Ishikawa (cell line): ENCODE measurements at regions not wholly inside any gene's neighbourhood (a gene's known extent, or its start where the extent isn't known, plus 50 kb on each side); places are given as distances from the start of the nearest gene placed in this dataset.

ENCODE experiments used
- CEBPB ChIP-seq: IDR thresholded peaks from 2 replicates; pipeline ENCODE4 v1.6.1; 2012
- CREB1 ChIP-seq: IDR thresholded peaks from 2 replicates; pipeline ENCODE4 v1.6.1; 2012; ENCODE audit warnings: low read depth
- EGR1 ChIP-seq: IDR thresholded peaks from 2 replicates; pipeline ENCODE4 v1.6.1; 2012
- EP300 ChIP-seq: IDR thresholded peaks from 2 replicates; pipeline ENCODE4 v1.6.1; 2012; ENCODE audit warnings: borderline replicate concordance
- FOXM1 ChIP-seq: IDR thresholded peaks from 2 replicates; pipeline ENCODE4 v1.6.1; 2012; ENCODE audit warnings: low read depth, borderline replicate concordance
- MAX ChIP-seq: IDR thresholded peaks from 2 replicates; pipeline ENCODE4 v1.6.1; 2012
- NFIC ChIP-seq: IDR thresholded peaks from 2 replicates; pipeline ENCODE4 v1.6.1; 2012
- RAD21 ChIP-seq: IDR thresholded peaks from 2 replicates; pipeline ENCODE4 v1.6.1; 2012; ENCODE audit warnings: low read depth
- REST ChIP-seq: IDR thresholded peaks from 2 replicates; pipeline ENCODE4 v1.6.1; 2012; ENCODE audit warnings: low read depth, mild to moderate bottlenecking
- TAF1 ChIP-seq: IDR thresholded peaks from 2 replicates; pipeline ENCODE4 v1.6.1; 2012; ENCODE audit warnings: low read depth, mild to moderate bottlenecking
- TCF12 ChIP-seq: IDR thresholded peaks from 2 replicates; pipeline ENCODE4 v1.6.1; 2012; ENCODE audit warnings: low read depth
- TEAD4 ChIP-seq: IDR thresholded peaks from 2 replicates; pipeline ENCODE4 v1.6.1; 2012
- USF1 ChIP-seq: IDR thresholded peaks from 2 replicates; pipeline ENCODE4 v1.6.1; 2012
- YY1 ChIP-seq: IDR thresholded peaks from 2 replicates; pipeline ENCODE4 v1.6.1; 2012; ENCODE audit warnings: low read depth
- ZBTB7A ChIP-seq: IDR thresholded peaks from 2 replicates; pipeline ENCODE4 v1.6.1; 2012; ENCODE audit warnings: low read depth

DNA sequence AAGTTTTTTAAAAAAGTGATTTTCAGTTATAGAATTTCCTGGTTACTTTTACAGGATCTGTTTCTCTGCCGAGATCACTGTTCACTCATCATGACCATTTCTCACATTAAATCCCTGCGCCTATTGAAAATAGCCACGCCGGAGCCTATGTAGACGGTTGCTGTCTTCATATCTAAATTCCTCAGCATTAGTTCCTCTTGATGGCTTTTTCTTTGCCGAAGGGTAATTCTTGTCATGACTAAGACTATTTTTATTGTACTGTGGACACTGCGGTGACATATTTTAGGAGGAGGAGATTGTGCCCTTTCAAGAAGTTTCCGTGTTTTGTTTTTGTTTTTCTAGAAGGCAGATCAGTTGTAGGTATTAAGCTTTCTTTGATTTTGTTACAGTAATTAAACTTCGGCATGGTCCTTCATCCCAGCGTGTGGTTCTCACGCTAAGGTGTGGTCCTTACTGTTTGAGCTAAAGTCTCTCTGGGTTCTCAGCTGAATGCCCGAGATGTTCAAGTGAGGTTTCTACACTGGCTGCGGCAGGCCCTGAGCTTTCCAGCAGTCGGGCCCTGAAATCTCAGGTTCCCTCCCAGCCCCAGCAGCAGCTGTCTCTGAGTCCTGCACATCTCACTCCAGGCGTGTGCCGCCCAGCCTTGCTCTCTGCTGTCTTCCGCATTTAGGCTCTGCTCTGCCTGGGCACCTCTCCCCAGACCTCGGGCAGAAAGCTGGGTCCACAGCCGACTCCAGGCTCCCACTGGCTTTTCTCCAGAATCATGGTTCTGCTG lies 1110.5 kb downstream of the TBC1D22A start:
- TF ChIP-seq TCF12 (no peak), YY1 (no peak), CREB1 (no peak), MAX (no peak)

DNA sequence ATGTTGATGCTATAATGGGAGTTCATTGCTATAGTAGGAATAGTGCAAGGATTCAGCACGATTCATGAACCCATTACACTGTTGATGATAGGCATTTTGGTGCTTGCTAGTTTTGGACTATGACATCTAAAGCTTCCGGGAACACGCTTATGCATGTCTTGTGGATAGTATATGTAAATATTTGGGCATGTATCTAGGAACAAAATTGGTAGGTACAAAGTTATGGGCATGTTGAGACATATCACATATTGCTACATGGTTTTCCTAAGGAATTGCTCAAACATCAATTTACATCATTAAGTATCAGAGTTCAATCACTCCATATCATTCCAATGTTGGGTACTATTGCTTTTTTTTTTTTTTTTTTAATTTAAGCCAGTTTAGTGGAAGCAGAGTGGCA lies 1103.2 kb downstream of the TBC1D22A start:
- TF ChIP-seq TEAD4, result no peak
- TF ChIP-seq RAD21, result no peak
- no peak for TF ChIP-seq TCF12
- no peak for TF ChIP-seq NFIC
- no peak for TF ChIP-seq YY1
- TF ChIP-seq USF1, result no peak
- TF ChIP-seq CEBPB, result no peak
- TF ChIP-seq FOXM1, result no peak
- no peak for TF ChIP-seq EGR1
- no peak for TF ChIP-seq CREB1
- no peak for TF ChIP-seq REST
- no peak for TF ChIP-seq ZBTB7A
- no peak for TF ChIP-seq TAF1

DNA sequence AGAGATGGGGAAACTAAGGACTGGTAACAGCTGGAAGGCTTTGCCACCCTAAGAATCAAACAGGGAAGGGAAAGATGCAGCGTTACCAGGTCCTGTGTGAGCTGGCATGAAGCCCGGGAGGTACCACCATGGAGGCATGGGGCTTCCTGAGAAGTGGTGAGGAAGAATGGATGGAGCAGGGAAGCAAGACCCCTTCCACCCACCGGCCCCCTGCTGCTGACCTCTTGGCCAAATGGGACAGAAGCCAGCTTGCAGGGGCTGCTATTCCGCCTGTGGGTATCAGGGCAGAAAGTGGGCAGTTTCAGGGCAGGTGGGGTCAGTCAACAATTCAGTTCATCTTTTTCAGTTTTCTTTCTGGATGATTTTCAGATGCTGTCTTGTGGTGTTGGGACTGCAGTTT lies 1099.9 kb downstream of the TBC1D22A start:
- TF ChIP-seq TAF1, result no peak
- TF ChIP-seq NFIC, result no peak
- no peak for TF ChIP-seq EGR1
- TF ChIP-seq RAD21, result no peak
- no peak for TF ChIP-seq ZBTB7A
- TF ChIP-seq CEBPB, result no peak
- TF ChIP-seq CREB1, result no peak
- no peak for TF ChIP-seq FOXM1
- TF ChIP-seq TCF12, result no peak
- TF ChIP-seq EP300, result no peak
- no peak for TF ChIP-seq YY1
- TF ChIP-seq REST, result no peak
- TF ChIP-seq MAX, result no peak
- no peak for TF ChIP-seq TEAD4
- TF ChIP-seq USF1, result no peak

DNA sequence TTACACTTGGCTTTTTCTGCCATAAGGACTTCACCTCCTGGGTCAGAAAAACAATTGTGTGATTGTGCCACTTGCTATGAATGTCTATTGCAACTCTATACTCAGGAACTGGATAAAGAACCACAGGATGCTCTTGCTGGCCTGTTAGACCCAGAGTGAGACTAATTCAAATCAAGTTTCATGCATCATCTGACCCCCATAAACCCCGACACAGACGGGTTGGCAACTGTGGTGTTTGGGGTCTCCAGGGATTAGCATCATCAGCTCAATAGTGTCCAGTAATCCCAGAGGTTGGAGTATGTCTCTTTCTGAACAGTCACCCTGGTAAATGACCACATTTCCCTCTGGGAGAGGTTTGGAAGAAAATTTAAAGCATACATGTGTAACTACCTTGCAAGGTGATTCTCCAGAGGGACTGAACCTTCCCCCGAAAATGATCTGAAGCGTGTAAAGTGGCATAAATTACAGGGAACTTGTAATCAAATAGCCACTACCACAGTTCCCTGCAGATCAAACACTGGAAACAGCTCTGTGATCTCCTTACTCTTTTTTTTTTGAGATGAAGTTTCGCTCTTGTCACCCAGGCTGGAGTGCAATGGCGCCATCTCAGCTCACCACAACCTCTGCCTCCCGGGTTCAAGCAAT lies 1097.6 kb downstream of the TBC1D22A start:
- TF ChIP-seq TAF1 (no peak), TEAD4 (no peak), EGR1 (no peak), FOXM1 (no peak), YY1 (no peak), ZBTB7A (no peak), MAX (no peak), USF1 (no peak), TCF12 (no peak), CREB1 (no peak), REST (no peak), EP300 (no peak), CEBPB (no peak), NFIC (no peak), RAD21 (no peak)
